Gastrocnemius medialis (tissue), 4 donors: ENCODE measurements at regions not wholly inside any gene's neighbourhood (a gene's known extent, or its start where the extent isn't known, plus 50 kb on each side); places are given as distances from the start of the nearest gene placed in this dataset.

ENCODE experiments used
- POLR2A ChIP-seq, 2 donors: fragments of 450-650 bp; IDR thresholded peaks; one replicate each; pipeline ENCODE4 v1.6.1; 2017; ENCODE audit warnings: antibody characterized with exemption in 2 of 2, mild to moderate bottlenecking in 2 of 2, moderate library complexity in 2 of 2
- TF ChIP-seq, protein P1 (sequence below), 5 experiments: fragments of 450-650 bp in 3 of 5; fragments of 200-600 bp in 2 of 5; sonication (generic) in 2 of 5; IDR thresholded peaks in 4 of 5; conservative IDR thresholded peaks in 1 of 5; 1 replicate in 4 of 5; 2 replicates in 1 of 5; pipeline ENCODE4 v1.5.1; 2016 to 2019; ENCODE audit warnings: antibody characterized with exemption in 5 of 5, mild to moderate bottlenecking in 3 of 5, moderate library complexity in 3 of 5

DNA sequence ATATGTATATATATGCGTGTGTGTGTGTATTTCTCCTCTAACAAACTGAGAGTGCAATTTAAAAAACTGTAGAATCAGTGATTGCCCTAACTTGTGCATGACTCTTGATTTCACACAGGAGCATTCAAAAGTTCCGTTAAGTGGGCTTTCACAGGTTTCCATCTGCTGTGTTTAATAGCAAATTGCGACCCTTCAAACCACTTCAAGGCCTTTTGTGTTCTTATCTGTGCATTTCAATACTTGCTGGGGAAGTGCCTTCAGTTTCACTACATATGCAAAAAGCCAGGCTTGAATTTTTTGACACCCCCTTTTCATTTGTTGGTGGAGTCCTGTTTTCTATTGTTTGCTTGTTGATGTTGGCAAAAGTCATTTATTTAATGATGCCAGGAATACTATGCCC is 158.0 kb downstream of the TM9SF2 start:
- no peak for TF ChIP-seq POLR2A (IDR thresholded peaks at IDR 0.05)
- TF ChIP-seq, protein P1, sequence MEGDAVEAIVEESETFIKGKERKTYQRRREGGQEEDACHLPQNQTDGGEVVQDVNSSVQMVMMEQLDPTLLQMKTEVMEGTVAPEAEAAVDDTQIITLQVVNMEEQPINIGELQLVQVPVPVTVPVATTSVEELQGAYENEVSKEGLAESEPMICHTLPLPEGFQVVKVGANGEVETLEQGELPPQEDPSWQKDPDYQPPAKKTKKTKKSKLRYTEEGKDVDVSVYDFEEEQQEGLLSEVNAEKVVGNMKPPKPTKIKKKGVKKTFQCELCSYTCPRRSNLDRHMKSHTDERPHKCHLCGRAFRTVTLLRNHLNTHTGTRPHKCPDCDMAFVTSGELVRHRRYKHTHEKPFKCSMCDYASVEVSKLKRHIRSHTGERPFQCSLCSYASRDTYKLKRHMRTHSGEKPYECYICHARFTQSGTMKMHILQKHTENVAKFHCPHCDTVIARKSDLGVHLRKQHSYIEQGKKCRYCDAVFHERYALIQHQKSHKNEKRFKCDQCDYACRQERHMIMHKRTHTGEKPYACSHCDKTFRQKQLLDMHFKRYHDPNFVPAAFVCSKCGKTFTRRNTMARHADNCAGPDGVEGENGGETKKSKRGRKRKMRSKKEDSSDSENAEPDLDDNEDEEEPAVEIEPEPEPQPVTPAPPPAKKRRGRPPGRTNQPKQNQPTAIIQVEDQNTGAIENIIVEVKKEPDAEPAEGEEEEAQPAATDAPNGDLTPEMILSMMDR (IDR thresholded peaks at IDR 0.05 in 4 of 5, conservative IDR thresholded peaks at IDR 0.05 in 1 of 5), result no peak
